ENCODE measurements at regions not wholly inside any gene's neighbourhood (a gene's known extent, or its start where the extent isn't known, plus 50 kb on each side); places are given as distances from the start of the nearest gene placed in this dataset.

GRCh38 chr14:25588751-25589150, 538.8 kb upstream of the STXBP6 start:
- H3K36me3 ChIP-seq (ENCODE audit: insufficient read depth, low read length): no peaks in the 10 kb centered on the region
- ATAC-seq (ENCODE audit: poor library complexity): no peak
- Mint-ChIP-seq H3K27me3 (no peaks in the 10 kb centered on the region), H3K9me3 (peaks cover 17% of the 10 kb centered on the region), H3K27ac (no peak overlapping the region), H3K4me3 (no peak overlapping the region), H3K4me1 (ENCODE audit: low read depth) (no peaks in the 10 kb centered on the region), H3K36me3 (ENCODE audit: low read depth) (no peaks in the 10 kb centered on the region)
- H3K4me3 ChIP-seq (ENCODE audit: low read length): no peak overlapping the region
- no peak for TF ChIP-seq CTCF (IDR thresholded peaks at IDR 0.05)
- DNase-seq: no peak
- no peaks in the 10 kb centered on the region for H3K27me3 ChIP-seq (ENCODE audit: control insufficient read depth in 1 of 2, insufficient read depth in 2 of 2, low read length in 2 of 2)
- peaks cover 0 to 15% of the 10 kb centered on the region in 2 experiments for H3K9me3 ChIP-seq (ENCODE audit: control insufficient read depth in 1 of 2, insufficient read depth in 1 of 2, low read length in 2 of 2)
- CTCF ChIA-PET: no interaction called here
- POLR2A ChIA-PET: no interaction called here
- no peak overlapping the region for H3K27ac ChIP-seq (ENCODE audit: low read depth in 1 of 2, low read length in 2 of 2)
- H3K4me1 ChIP-seq (ENCODE audit: insufficient read depth, low read length): no peaks in the 10 kb centered on the region
- intact Hi-C loops (cut with DNase I, micrococcal nuclease): no loop called here

- TF ChIP-seq CTCF (IDR thresholded peaks at IDR 0.05): no peak
- Histone ChIP-seq H3K36me3 (ENCODE audit: insufficient read depth, low read length) (no peaks in the 10 kb centered on the region), H3K4me3 (ENCODE audit: low read length) (no peak overlapping the region), H3K4me1 (ENCODE audit: insufficient read depth, low read length) (no peaks in the 10 kb centered on the region), H3K27me3 (ENCODE audit: control insufficient read depth in 1 of 2, insufficient read depth in 2 of 2, low read length in 2 of 2) (no peaks in the 10 kb centered on the region), H3K9me3 (ENCODE audit: control insufficient read depth in 1 of 2, insufficient read depth in 1 of 2, low read length in 2 of 2) (peaks cover 0 to 4% of the 10 kb centered on the region in 2 experiments), H3K27ac (ENCODE audit: low read depth in 1 of 2, low read length in 2 of 2) (no peak overlapping the region)
- peaks cover 5% of the 10 kb centered on the region for H3K9me3 Mint-ChIP-seq
- no peak overlapping the region for H3K27ac Mint-ChIP-seq
- ATAC-seq (ENCODE audit: poor library complexity) (no peak), DNase-seq (no peak)
- ChIA-PET CTCF (no interaction called here), POLR2A (no interaction called here)
- H3K36me3 Mint-ChIP-seq (ENCODE audit: low read depth): no peaks in the 10 kb centered on the region
- intact Hi-C loops (cut with DNase I, micrococcal nuclease): no loop called here
- H3K27me3 Mint-ChIP-seq: no peaks in the 10 kb centered on the region
- H3K4me3 Mint-ChIP-seq: no peak overlapping the region
- H3K4me1 Mint-ChIP-seq (ENCODE audit: low read depth): no peaks in the 10 kb centered on the region
Measured at GRCh38 chr14:25574628-25575325, 524.8 kb upstream of the STXBP6 start.

- H3K4me1 Mint-ChIP-seq (ENCODE audit: low read depth): no peaks in the 10 kb centered on the region
- Histone ChIP-seq H3K4me3 (ENCODE audit: low read length) (no peak overlapping the region), H3K27me3 (ENCODE audit: control insufficient read depth in 1 of 2, insufficient read depth in 2 of 2, low read length in 2 of 2) (no peaks in the 10 kb centered on the region), H3K9me3 (ENCODE audit: control insufficient read depth in 1 of 2, insufficient read depth in 1 of 2, low read length in 2 of 2) (peaks cover 0 to 8% of the 10 kb centered on the region in 2 experiments), H3K36me3 (ENCODE audit: insufficient read depth, low read length) (no peaks in the 10 kb centered on the region), H3K27ac (ENCODE audit: low read depth in 1 of 2, low read length in 2 of 2) (no peak overlapping the region), H3K4me1 (ENCODE audit: insufficient read depth, low read length) (no peaks in the 10 kb centered on the region)
- ChIA-PET CTCF (no interaction called here), POLR2A (no interaction called here)
- ATAC-seq (ENCODE audit: poor library complexity): no peak
- TF ChIP-seq CTCF (IDR thresholded peaks at IDR 0.05): no peak
- peaks cover 9% of the 10 kb centered on the region for H3K9me3 Mint-ChIP-seq
- intact Hi-C loops (cut with DNase I, micrococcal nuclease): no loop called here
- DNase-seq: no peak
- H3K27ac Mint-ChIP-seq: no peak overlapping the region
- H3K27me3 Mint-ChIP-seq: no peaks in the 10 kb centered on the region
- no peak overlapping the region for H3K4me3 Mint-ChIP-seq
- no peaks in the 10 kb centered on the region for H3K36me3 Mint-ChIP-seq (ENCODE audit: low read depth)
Measured at GRCh38 chr14:25570483-25570882, 520.5 kb upstream of the STXBP6 start.

Measured in CD4-positive, alpha-beta T cell (primary cell).